ENCODE measurements at regions not wholly inside any gene's neighbourhood (a gene's known extent, or its start where the extent isn't known, plus 50 kb on each side); places are given as distances from the start of the nearest gene placed in this dataset.

DNA sequence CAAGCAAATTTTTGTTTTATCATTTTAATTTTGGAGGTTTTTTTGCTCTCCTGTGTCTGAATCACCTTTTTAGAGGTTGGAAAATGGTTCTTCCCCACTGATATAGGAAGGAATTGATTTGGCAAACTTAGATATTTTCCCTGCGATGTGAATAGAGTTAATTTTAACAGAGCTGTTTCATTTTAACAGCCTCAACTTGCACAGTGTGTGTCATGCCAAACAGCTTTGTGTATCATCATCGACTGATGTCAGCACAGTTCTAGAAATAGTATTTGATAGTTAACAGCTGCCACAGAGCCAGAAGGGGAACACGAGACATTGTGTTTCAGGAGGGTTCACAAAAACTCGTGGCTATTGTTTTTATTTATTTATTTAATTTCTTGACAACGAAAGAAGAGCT is 243.1 kb upstream of the FOXN3 start:
- DNase-seq (ENCODE audit: low spot score) = peak; percentile 72

- no peak for DNase-seq (ENCODE audit: low spot score)
Measured at GRCh38 chr14:89658977-89659670, 242.1 kb upstream of the FOXN3 start.

DNA sequence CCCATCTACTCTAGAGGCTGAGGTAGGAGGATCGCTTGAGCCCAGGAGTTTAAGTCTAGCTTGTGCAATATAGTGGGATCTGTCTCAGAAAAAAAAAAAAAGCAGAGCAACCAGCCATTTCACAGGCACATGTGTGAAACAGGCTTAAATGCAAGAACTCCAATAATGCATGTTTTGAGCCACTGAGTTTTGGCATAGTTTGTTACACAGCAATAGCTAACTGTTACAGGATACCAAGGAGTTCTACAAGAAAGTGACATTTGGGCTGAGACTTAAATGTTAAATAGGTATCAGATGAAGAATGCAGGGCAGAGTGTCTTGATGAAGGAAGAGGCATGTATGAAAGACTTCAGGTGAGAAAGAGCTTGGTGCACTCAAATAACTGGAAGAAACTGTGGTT is 240.0 kb upstream of the FOXN3 start:
- DNase-seq (ENCODE audit: low spot score) = no peak

GRCh38 chr14:89654998-89655397 is 238.0 kb upstream of the FOXN3 start:
- no peak for DNase-seq (ENCODE audit: low spot score)

DNA sequence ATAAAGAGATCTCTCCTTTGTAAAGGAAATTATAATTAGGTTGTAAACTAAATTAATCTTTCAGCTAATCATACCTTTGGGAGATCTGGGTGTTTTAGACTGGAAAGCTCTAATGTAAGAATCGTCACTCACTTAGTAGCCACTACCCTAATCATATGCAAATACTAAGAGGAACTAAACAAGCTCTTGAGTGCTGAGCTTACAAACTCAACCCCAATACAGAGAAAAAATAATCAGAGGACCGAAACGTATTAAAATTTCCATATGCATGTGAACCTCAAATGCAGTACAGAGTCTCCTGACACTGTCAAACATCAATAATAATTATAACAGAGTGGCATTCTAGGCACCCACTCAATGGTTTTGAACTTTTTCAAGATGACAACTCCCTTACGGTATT is 235.3 kb upstream of the FOXN3 start:
- no peak for DNase-seq (ENCODE audit: low spot score)

- no peak for DNase-seq (ENCODE audit: low spot score)
Measured at GRCh38 chr14:89651805-89652204, 234.8 kb upstream of the FOXN3 start.

DNA sequence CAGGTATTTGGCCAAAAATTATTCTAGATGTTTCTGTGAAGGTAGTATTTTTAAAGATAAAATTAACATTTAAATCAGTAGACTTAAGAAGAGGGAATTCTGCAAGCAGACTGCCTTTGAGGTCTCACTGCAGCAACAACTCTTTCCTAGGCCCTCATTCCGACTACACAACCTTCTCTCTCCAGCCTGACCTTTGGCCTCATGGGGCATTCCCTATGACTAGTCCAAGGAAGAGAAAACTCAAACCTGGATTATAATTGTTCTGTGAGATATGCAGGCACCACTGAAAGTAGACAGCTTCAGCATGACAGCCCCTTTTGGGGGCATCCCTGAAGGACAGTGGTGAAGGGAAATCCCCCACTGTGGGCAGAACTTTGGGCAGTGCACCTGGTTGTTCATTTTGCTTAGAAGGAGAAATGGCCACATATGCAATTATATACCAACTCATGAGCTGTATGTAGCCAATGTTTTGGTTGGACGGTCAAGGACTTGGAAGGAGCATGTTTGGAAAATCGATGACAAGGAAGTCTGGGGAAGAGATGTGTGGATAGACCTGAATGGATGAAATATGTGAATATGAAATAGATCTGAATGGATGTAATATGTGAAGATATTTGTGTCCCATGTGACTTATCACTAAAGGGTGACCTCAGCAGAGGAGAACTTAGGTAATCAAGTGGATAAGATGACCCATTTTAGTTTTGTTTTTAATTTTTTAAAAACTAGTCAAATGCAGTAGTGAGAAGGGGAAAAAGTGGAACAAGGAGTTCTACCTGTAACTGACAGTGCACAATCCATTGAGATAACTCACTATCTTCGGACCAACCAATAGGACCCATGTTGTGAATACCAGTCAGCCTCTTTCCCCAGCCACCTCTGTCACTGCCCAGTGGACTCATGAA is 233.3 kb upstream of the FOXN3 start:
- no peak for DNase-seq (ENCODE audit: low spot score)

DNA sequence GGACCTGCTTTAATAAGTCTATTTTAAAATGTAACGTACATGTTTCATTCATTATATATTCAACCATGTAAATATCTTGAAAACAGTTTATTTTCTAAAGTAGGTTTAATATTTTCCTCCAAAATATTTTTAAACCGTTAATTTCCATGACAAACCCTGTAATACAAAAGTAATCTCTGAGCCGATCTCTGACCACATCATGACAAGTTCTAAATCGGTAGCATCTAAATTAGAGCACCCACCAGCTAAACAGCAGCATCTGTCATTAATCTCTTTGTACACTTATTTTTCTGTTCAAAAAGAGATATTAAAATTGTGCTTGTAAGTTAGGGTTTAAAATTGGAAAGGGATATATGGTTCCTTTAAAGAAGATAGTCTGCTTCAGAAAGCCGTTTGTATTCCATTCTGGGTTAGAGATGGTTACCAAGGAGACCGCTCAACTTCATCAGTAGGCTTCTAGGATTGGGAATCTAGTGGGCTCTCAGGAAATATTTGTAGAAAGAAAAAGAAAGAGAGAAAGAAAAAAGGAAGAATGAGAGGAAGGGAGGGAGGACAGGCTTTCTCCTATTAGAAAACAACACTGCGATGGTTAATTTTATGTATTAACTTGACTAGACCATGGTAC is 232.5 kb upstream of the FOXN3 start:
- no peak for DNase-seq (ENCODE audit: low spot score)

DNA sequence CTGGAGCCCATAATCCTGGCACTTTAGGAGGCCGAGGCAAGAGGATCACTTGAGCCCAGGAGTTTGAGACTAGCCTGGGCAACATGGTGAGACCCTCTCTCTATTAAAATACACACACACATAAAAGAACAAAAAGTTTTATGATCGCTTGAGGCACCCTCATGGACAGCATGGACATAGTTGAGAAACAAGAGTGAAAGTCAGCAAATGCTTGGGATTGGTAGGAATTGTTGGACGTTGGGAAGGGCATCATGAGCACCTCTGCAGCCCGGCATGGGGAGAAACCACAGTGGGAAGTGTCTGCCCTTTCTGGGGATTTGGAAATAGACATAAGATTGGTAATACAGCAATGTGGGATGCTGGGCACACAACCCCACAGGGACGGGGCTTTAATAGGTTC is 231.9 kb upstream of the FOXN3 start:
- DNase-seq (ENCODE audit: low spot score) = no peak

DNA sequence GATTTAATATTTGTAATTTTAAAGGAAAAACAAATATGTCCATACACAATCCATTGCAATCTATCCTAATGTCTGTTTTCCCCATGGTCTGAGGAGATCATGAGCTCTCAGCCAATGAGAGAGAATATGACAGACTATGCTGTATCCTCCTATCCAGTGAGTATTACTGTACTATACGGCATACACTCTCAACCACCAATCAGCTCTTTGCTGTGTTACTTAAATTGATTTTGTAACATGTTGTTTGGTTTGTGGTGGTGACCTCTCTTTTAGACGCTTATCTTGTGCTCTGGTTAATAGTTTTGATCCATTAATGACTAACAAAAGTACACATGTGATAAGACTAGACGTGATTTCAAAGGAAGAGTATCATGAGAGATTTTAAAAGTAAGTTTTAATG is 231.5 kb upstream of the FOXN3 start:
- DNase-seq (ENCODE audit: low spot score) = no peak

DNA sequence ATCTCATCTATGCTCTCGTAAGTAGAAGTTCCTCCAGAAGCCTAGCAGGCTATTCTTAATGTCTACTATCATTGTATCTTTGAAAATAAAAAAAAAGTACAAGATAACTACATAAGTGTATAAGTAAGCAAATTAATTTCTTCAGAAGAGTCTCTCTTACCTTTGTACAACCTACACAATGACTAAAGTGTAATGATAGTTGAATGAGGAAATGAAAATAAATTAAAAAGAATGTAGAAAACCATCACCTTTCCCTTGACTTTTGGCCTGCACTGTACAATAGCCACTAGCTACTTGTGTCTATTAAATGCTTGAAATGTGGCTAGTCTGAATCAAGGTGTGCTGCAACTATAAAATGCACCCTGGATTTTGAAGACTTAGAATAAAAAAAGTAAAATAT is 229.9 kb upstream of the FOXN3 start:
- no peak for DNase-seq (ENCODE audit: low spot score)

DNA sequence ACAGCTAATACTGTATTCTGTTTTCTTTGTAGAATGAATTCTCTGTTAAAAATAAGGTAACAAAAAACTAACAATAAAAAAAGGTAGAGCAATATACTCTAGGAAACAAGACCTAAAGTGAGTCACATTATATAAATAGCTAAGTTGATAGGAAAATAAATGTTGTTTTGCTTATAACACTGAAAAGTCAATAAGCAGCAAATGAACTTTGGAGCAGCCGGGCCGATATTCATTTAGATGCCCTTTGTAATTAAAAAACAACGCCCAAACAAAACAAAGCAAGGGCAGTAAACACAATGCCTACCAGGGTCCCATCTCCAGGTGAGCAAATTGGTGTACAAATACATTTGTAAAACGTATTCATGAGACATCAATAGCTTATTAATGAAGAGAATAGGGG is 227.6 kb upstream of the FOXN3 start:
- DNase-seq (ENCODE audit: low spot score) = no peak

- no peak for DNase-seq (ENCODE audit: low spot score)
Measured at GRCh38 chr14:89641495-89642175, 224.6 kb upstream of the FOXN3 start.

DNA sequence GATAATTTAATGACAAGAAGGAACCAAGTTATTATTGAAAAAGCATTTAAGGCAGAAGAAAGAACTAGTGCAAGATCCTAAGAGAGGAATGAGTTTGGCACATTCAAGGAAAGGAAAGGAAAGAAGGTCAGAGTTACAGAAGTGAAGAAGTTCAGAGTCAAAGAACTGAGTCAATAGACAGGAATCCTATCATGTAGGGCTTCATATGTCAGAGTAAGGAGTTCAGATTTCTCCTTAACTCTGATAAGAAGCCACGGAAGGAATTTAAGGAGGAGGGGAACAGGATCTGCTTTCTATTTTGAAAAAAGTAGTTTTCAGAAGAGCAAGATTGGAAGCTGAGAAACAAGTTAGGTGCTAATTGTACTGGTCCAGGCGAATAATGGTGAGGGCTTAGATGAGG is 223.1 kb upstream of the FOXN3 start:
- no peak for DNase-seq (ENCODE audit: low spot score)

- DNase-seq (ENCODE audit: low spot score) = no peak
Measured at GRCh38 chr14:89639687-89640086, 222.7 kb upstream of the FOXN3 start.

- no peak for DNase-seq (ENCODE audit: low spot score)
Measured at GRCh38 chr14:89638891-89639290, 221.9 kb upstream of the FOXN3 start.

DNA sequence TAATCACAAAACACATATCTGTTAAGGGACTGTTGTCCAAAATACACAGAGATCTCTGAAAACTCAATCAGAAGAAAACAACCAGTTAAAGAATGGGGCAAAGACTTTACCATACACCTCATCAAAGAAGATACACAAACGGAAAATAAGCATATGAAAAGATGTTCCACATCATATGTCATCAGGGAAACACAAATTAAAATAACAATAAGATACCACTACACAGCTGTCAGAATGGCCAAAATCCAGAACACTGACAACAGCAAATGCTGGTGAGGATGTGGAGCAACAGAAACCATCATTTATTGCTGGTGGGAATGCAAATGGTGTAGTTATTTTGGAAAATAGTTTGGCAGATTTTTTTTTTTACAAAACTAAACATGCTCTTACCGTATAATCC is 220.5 kb upstream of the FOXN3 start:
- no peak for DNase-seq (ENCODE audit: low spot score)

DNA sequence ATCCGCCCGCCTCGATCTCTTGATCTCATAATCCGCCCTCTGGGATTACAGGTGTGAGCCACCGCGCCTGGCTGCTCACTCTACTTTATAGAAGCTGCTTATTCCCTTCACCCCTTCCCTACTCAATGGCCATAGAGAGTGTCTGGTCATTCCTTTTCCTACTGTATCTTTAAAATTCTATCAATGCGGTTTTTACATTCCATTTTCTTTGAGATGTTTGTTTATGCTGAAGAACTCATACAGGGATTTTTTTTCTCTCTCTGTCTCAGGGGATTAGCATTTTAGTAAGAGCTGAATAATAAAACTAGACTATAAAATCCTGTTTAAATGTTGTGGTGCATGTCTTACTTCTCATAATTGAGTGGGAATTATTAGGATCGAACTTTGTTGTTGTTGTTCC is 218.6 kb upstream of the FOXN3 start:
- no peak for DNase-seq (ENCODE audit: low spot score)

- no peak for DNase-seq (ENCODE audit: low spot score)
Measured at GRCh38 chr14:89634037-89634436, 217.0 kb upstream of the FOXN3 start.

GRCh38 chr14:89630101-89630829 is 213.2 kb upstream of the FOXN3 start:
- no peak for DNase-seq (ENCODE audit: low spot score)

DNA sequence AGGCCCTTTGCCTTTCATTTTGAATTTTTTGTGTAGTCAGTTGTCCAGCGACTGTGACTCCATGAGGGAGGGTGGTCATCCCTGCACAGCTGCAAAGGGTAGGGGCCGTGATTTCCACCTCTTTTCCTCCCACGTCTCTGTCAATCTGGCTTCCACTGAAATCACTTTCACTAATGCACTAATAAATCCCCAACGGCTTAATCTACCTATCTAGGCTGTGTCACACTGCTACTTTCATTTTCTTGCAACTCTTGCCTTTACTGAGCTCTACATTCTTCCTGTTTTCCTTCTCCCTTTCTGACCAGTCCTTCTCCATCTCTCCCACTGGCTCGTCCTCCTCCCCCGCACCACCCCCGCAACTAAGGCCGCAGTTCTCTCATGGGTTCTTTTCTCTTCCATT is 212.3 kb upstream of the FOXN3 start:
- DNase-seq (ENCODE audit: low spot score) = no peak

DNA sequence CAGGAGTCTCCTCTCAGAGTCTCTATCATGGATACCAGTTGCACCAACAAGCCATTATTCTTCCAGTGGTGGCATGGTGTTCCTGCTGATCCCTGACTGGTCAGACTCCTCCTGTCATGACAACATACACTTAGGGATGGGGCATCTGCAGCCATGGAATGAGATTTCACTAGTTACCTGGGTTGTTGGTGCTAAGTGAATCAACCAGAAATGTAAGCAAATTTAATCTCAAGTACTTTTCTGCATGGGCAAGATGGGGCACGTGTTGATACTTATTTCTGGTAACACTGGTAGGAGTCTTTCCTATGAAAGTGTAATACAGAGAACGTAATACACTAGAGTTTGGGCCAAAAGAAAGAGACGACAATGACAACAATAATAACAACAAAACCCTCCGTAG is 211.5 kb upstream of the FOXN3 start:
- DNase-seq (ENCODE audit: low spot score) = no peak

Measured in Ammon's horn (tissue), 1 donor.